NCI-H1930 (cell line): ENCODE measurements at regions not wholly inside any gene's neighbourhood (a gene's known extent, or its start where the extent isn't known, plus 50 kb on each side); places are given as distances from the start of the nearest gene placed in this dataset.

Experiments used
- DNase-seq, 2 experiments: peaks; one replicate each; lab custom pipeline; 2025; lab: John Stamatoyannopoulos, UW

- DNase-seq, result no peak
These were observed 665.6 kb downstream of the SLITRK1 start for GRCh38 chr13:83216479-83217245.

GRCh38 chr13:83215627-83216026, 666.6 kb downstream of the SLITRK1 start:
- no peak for DNase-seq

DNA sequence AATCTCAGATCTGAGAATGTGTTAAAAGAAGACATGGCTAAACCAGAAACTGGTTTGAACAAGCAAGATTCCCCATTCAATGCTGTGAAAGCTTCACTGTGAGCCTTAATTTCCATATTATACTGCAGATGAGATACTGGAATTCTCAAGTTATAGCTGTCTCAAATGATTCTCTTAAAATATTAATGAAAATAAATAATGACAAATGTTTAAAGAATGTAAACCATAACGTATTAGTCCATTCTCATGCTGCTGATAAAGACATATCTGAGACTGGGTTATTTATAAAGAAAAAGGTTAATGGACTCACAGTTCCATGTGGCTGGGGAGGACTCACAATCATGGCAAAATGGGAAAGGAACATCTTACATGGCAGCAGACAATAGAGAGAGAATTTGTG, 667.8 kb downstream of the SLITRK1 start:
- DNase-seq, result no peak

- no peak for DNase-seq
These were observed 671.0 kb downstream of the SLITRK1 start for GRCh38 chr13:83211301-83211700.

DNA sequence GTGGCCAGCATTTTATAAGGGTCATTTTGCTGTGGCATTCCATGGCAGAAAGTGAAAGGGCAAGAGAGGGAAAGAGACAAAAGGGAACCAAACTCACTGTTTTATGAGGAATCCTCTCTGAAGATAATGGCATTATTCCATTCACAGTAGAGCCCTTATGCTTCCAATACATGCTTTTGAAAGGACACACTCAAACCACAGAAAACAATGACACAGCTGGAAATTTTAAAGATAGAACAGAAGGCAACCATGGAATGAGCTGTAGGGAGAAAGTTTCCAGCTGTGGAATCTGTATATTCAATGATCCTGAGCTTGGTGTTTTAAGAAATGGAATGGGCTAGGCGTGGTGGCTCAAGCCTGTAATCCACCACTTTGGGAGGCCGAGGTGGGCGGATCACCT, 677.4 kb downstream of the SLITRK1 start:
- no peak for DNase-seq

DNA sequence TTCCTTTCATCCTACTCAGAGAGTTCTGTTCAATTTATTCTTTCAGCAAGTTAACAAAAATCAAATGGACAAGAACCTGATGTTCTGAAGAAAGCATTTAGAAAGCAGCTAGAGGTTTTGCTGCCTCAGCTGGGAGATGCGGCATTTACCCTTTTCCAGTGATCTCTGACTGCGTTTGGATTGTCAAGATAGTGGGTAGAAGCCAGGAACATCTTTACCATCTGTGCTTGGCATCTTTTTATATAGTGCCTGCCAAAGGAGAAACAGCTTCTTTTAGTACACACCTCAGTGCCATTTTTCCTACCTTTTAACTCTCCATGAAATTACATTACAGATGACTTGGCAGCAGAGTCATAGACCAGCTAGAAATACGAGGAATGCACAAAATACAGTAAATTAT, 680.8 kb downstream of the SLITRK1 start:
- DNase-seq, result no peak

DNA sequence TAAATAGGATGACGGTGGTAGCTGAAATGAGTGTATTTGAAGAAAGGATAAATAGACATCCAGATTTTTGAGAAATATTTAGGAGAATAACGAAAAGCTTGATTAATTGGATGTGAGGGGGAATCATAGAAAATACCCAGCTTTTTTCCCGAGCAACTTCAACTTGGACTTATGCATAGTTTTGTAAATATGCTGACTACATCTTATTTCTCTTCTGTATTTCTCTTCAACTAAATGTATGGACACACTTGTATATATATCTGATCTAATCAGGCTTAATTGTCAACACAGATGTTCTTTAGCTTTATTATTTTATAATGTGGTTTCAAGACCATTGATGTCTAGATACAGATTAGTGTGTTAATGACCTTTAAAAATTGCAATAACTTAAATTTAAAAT, 685.0 kb downstream of the SLITRK1 start:
- DNase-seq, result no peak

DNA sequence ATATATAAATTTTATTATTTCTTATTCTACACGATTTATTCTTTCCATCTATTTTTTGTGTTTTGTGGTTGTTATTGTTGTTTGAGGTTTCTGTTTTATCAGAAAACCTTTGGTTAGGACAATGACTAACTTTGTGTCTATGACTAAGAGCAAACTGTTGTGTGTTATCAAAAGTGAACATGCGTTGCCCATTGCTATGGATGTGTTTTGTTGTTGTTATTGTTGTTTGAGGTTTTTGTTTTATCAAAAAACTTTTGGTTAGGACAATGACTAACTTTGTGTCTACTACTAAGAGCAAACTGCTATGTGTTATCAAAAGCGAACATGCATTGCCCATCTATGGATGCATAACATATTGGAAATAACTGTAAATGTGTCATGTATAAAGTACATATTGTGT, 692.3 kb downstream of the SLITRK1 start:
- no peak for DNase-seq

DNA sequence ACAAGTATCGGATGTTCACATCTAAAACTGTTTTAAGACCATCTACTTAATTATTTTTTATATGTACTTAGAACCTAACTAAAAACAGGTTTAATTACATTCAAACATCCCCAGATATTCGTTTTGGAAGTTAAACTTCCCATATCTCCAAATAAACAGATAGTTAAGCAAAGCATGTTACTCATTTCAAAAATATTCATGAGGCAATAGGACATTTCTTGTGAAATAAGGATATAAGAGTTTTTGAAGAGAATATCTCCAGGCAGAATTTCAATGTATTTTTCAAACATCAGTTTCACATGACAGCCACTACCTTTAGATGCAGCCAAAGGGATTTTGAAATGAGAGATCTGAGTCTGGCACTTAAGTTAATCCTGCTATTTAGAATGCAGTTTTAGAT, 697.5 kb downstream of the SLITRK1 start:
- DNase-seq, result no peak

DNA sequence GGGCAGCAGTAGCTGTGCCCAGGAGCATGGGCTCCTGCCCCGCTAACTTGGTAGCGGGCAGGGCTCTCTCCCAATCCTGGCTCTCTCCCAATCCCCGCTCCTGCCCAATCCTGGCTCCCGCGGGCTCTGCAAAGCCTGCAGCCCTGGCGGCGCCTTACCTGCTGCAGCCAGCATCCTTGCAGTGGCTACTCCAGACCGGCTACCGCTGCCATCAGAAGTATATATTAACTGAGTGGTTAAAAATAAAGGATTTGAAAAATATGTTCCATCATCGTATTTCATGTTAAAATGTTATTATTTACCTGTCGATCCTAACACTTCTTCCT, 698.2 kb downstream of the SLITRK1 start:
- no peak for DNase-seq

DNA sequence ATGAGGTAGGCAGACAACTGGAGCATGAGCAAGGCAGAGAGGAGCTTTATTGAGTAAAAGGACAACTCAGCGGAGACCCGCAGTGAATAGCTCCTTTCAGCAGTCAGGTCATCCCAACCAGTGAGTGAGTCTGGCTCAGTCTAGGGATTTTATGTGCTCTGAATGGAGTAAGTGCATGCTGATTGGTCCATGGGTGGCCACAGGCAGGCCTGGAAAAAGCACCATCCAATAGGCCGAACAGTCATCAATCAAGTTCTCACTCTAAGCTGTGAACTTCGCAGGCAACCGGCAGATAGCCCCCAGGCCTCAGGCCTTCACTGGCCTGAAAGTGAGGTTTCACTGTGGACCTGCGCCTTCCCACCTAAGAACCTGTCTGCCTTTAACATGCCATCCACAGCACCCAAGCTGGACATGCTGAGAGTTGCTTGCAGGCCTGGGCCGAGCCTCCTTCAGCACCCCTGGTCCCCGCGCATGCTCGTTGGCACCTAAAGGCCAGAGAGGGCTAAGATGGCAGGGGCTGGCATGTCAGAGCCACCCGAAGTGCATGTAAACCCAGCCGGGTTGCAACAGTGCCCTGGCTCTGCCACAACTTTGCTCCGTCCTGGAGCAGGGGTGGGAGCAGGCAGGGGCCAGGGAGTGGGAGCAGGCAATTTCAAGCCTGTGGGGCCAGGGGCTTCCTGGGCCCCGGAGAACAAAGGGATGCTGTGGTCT, 698.7 kb downstream of the SLITRK1 start:
- no peak for DNase-seq

GRCh38 chr13:83182845-83183244, 699.4 kb downstream of the SLITRK1 start:
- DNase-seq, result no peak

DNA sequence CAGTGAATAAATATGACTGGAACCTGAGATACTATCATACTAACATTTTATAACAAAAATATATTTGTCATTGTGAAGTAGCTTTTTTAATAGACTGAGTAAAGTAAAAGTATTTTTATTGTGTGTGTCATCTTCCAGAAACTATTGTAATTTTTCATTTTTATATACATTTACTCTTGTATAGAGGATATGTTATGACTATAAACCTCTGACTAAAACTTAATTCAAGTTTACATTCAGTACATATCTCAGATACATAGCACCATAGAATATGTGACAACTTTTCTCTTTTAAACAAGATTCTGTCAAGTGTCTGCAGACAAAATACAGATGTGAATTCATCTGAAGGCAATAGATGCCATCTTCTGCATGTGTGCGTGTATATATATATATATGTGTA, 704.3 kb downstream of the SLITRK1 start:
- no peak for DNase-seq

GRCh38 chr13:83168590-83168989, 713.7 kb downstream of the SLITRK1 start:
- DNase-seq, result no peak

- DNase-seq, result no peak
These were observed 715.1 kb downstream of the SLITRK1 start for GRCh38 chr13:83167203-83167602.

- DNase-seq, result no peak
These were observed 715.7 kb downstream of the SLITRK1 start for GRCh38 chr13:83166550-83166949.

GRCh38 chr13:83162493-83162892, 719.8 kb downstream of the SLITRK1 start:
- no peak for DNase-seq

DNA sequence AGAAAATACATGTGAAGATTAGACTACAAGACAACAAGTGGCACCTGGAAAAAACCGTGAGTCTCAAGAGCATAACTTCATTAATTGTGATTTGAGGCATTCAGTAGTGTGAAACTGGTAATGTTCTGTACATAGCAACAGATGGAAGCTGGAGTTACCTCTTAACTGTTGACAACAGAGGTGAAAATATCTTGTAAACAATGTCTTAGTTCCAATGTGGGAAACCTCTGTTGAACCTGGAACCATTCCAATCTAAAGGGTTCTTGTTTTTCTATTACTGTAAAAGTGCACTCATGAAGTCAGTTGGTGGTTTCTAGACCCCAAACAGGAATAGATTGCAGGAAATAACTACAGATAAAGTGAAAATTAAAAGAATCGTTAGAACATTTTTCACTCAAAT, 728.4 kb downstream of the SLITRK1 start:
- DNase-seq, result peak; percentile 70 to 87

GRCh38 chr13:83151308-83151660, 731.0 kb downstream of the SLITRK1 start:
- DNase-seq, result no peak

DNA sequence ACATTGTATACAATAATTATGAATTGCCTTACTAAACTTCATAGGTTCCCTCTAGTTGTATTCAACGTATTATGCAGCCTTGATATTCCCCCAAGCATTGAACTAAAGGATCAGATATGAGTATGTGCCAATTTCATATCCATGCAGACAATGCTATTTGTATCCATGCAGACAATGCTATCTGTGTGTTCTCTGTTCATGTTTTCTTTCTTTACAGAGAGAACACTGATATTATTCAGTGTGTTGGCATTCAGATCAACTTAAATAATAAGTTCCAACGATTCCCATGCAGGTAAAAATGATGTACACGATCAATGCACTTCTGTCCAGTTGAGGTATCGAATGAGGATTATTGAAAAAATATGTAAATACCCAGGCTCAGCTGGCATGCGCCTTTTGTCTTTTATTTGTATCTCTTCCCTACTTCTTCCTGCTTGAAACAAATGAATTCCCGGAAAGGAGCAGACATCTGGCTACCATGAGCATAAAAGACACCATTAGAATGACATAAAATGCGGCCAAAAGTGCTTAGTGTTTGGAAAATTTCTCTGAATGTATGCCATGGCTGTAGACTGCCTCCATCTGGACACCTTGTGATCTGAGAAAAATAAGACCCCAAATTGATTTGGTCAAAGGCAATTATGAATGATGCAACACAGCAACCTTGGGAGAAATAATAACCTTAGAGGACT, 731.5 kb downstream of the SLITRK1 start:
- no peak for DNase-seq

GRCh38 chr13:83136660-83137059, 745.6 kb downstream of the SLITRK1 start:
- no peak for DNase-seq

DNA sequence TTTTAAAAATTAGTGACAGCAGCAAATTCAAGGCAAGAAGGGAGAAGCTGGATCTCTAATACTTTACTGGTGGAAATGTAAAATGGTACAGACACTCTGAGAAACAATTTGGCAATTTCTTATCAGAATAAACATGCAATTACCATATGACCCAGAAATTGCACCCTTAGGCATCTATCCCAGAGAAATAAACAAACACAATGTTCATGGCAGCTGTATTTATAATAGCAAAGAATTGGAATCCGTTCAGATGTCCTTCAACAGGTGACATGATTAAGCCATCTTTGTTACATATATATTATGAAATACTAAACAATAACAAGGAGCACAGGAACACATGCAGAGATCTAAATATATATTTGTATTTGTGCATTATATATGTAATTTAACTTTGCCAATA, 756.5 kb downstream of the SLITRK1 start:
- peak in 1 of 2 experiments; percentile 7 for DNase-seq

- no peak for DNase-seq
These were observed 760.4 kb downstream of the SLITRK1 start for GRCh38 chr13:83121896-83122295.
